GM12878 (cell line): ENCODE measurements at regions not wholly inside any gene's neighbourhood (a gene's known extent, or its start where the extent isn't known, plus 50 kb on each side); places are given as distances from the start of the nearest gene placed in this dataset.

Experiments used
- ATAC-seq: fragments of 200-7000 bp; cut with Tn5 transposase; 3 replicates; pipeline ENCODE4 v1.9.1; 2020; ENCODE audit warnings: mild to moderate bottlenecking, moderate library complexity
- BruUV-seq: library from RNA; stranded (reverse); fragments of 400-500 nt; replicated peaks from 2 replicates; lab custom pipeline; 2021; lab: Mats Ljungman, UMichigan
- CTCF ChIA-PET: fragments of 300-600 bp; sonication (Branson Sonifier 250); formaldehyde crosslinking; extraction: SDS; loops from one replicate; lab custom pipeline; 2021; ENCODE audit warnings: inconsistent platforms; lab: Yijun Ruan, JAX
- POLR2A ChIA-PET: fragments of 350-600 bp; formaldehyde crosslinking; extraction: SDS; loops from one replicate; lab custom pipeline; 2021; ENCODE audit warnings: inconsistent platforms; lab: Charles Lee
- RAD21 ChIA-PET: fragments of 300-600 bp; sonication (Branson Sonifier 250); formaldehyde crosslinking; loops from one replicate; lab custom pipeline; 2023; ENCODE audit warnings: antibody characterized with exemption; ENCODE audit not compliant: unreplicated experiment; lab: Charles Lee
- SMC1A ChIA-PET: fragments of 300-600 bp; sonication (Branson Sonifier 250); formaldehyde crosslinking; loops from one replicate; lab custom pipeline; 2023; ENCODE audit not compliant: unreplicated experiment, uncharacterized antibody; lab: Charles Lee
- DNase-seq: peaks from one replicate; pipeline ENCODE4 v3.0.0-alpha.2; 2011; ENCODE audit warnings: low read depth, low spot score
- FAIRE-seq: peaks from 3 replicates; lab custom pipeline; 2011; peaks lifted over from hg19 to GRCh38; lab: Jason Lieb, UNC
- H2AFZ ChIP-seq: 2 replicates; pipeline ENCODE4 v1.6.0; 2011; ENCODE audit warnings: low read depth, low read length, control low read depth; ENCODE audit not compliant: control insufficient read depth
- H3K27ac ChIP-seq: 2 replicates; pipeline ENCODE4 v1.5.1; 2011; ENCODE audit warnings: control low read depth; ENCODE audit not compliant: control insufficient read depth, insufficient read depth
- H3K27me3 ChIP-seq, 2 experiments: replicated peaks in 1 of 2; 2 replicates each; pipeline versions ENCODE4 v1.6.0 to v1.6.1; 2011; ENCODE audit warnings: low read length in 1 of 2; ENCODE audit not compliant: control insufficient read depth in 2 of 2, insufficient read depth in 2 of 2
- H3K36me3 ChIP-seq, 2 experiments: 2 replicates each; pipeline ENCODE4 v1.5.1; 2011; ENCODE audit warnings: low read length in 1 of 2; ENCODE audit not compliant: control insufficient read depth in 2 of 2, insufficient read depth in 2 of 2
- H3K4me1 ChIP-seq: 2 replicates; pipeline ENCODE4 v1.6.1; 2011; ENCODE audit warnings: mild to moderate bottlenecking, low read length, moderate library complexity, mixed read lengths; ENCODE audit not compliant: control insufficient read depth, insufficient read depth
- H3K4me2 ChIP-seq: 2 replicates; pipeline ENCODE4 v1.6.0; 2011; ENCODE audit warnings: control low read depth; ENCODE audit not compliant: control insufficient read depth, insufficient read depth
- H3K4me3 ChIP-seq: fragments of 200-600 bp; sonication (generic); 2 replicates; pipeline ENCODE4 v1.5.1; 2016
- H3K79me2 ChIP-seq: 2 replicates; pipeline ENCODE4 v1.6.0; 2011; ENCODE audit warnings: low read length; ENCODE audit not compliant: control insufficient read depth, insufficient read depth
- H3K9ac ChIP-seq: 2 replicates; pipeline ENCODE4 v1.8.0; 2011; ENCODE audit warnings: low read length, control low read depth, mixed read lengths; ENCODE audit not compliant: control insufficient read depth, insufficient read depth
- H3K9me3 ChIP-seq: replicated peaks from 3 replicates; pipeline ENCODE4 v1.5.1; 2011; ENCODE audit warnings: mild to moderate bottlenecking, low read length; ENCODE audit not compliant: control insufficient read depth, insufficient read depth
- H4K20me1 ChIP-seq: 2 replicates; pipeline ENCODE4 v1.6.0; 2011; ENCODE audit not compliant: control insufficient read depth, insufficient read depth
- BMI1 ChIP-seq: fragments of 450-650 bp; IDR thresholded peaks from 2 replicates; pipeline ENCODE4 v1.6.1; 2016; ENCODE audit warnings: mild to moderate bottlenecking, moderate library complexity, borderline replicate concordance
- BRCA1 ChIP-seq: IDR thresholded peaks from 2 replicates; pipeline ENCODE4 v1.6.1; 2011; ENCODE audit warnings: low read depth, low read length, improper control_type of control experiment
- CBFB ChIP-seq: IDR thresholded peaks from 2 replicates; pipeline ENCODE4 v1.6.1; 2016; ENCODE audit warnings: antibody characterized with exemption, low read depth
- FOS ChIP-seq: IDR thresholded peaks from 3 replicates; pipeline ENCODE4 v1.6.1; 2011; ENCODE audit warnings: borderline replicate concordance; ENCODE audit not compliant: insufficient read length; ENCODE audit errors: extremely low read depth
- FOXK2 ChIP-seq: fragments of 450-650 bp; IDR thresholded peaks from 2 replicates; pipeline ENCODE4 v1.6.1; 2017; ENCODE audit warnings: mild to moderate bottlenecking, moderate library complexity
- IKZF1 ChIP-seq: fragments of 450-650 bp; conservative IDR thresholded peaks from 2 replicates; pipeline ENCODE4 v1.6.1; 2017; ENCODE audit warnings: antibody characterized with exemption, mild to moderate bottlenecking
- PKNOX1 ChIP-seq: fragments of 450-650 bp; IDR thresholded peaks from 2 replicates; pipeline ENCODE4 v1.6.1; 2016; ENCODE audit warnings: mild to moderate bottlenecking
- PRDM15 ChIP-seq: fragments of 450-650 bp; formaldehyde crosslinking; IDR thresholded peaks from 2 replicates; pipeline ENCODE4 v1.4.0; 2020; ENCODE audit warnings: mild to moderate bottlenecking, moderate library complexity
- RELA ChIP-seq: fragments of 450-650 bp; IDR thresholded peaks from 2 replicates; pipeline ENCODE4 v1.8.0; 2014; ENCODE audit warnings: borderline replicate concordance; ENCODE audit not compliant: partially characterized antibody
- RFX5 ChIP-seq: IDR thresholded peaks from 2 replicates; pipeline ENCODE4 v1.6.1; 2011; ENCODE audit warnings: low read depth, low read length, improper control_type of control experiment
- STAT3 ChIP-seq: IDR thresholded peaks from 2 replicates; pipeline ENCODE4 v1.6.1; 2011; ENCODE audit warnings: low read depth, low read length, improper control_type of control experiment
- ZNF24 ChIP-seq: fragments of 450-650 bp; IDR thresholded peaks from 2 replicates; pipeline ENCODE4 v1.6.1; 2017; ENCODE audit warnings: antibody characterized with exemption, mild to moderate bottlenecking
- ZSCAN29 ChIP-seq: fragments of 450-650 bp; IDR thresholded peaks from 2 replicates; pipeline ENCODE4 v1.6.1; 2017; ENCODE audit warnings: mild to moderate bottlenecking, moderate library complexity
- WGBS: methylation state at CpG from one replicate; pipeline ENCODE4 v1.1.6; 2016; ENCODE audit warnings: low lambda C conversion rate; ENCODE audit not compliant: insufficient replicate concordance, insufficient coverage; ENCODE audit errors: missing lambda C conversion rate; 5-methylcytosine and 5-hydroxymethylcytosine counted together
- in situ Hi-C: fragments of 300-500 bp; cut with MboI; formaldehyde crosslinking; loops from 9 replicates; pipeline ENCODE4 v1.14.3; 2018; ENCODE audit warnings: mixed read lengths
- intact Hi-C: fragments of 100-400 bp; cut with micrococcal nuclease; formaldehyde crosslinking; loops from one replicate; pipeline ENCODE4 v1.14.2; 2022; ENCODE audit not compliant: unreplicated experiment

GRCh38 chr14:104428333-104428851 is 151.2 kb upstream of the C14orf180 start:
- SMC1A ChIA-PET: no interaction called here
- in situ Hi-C loops (no loop called here), intact Hi-C loops (no loop called here)
- Histone ChIP-seq H3K27ac (no peak overlapping the region), H3K4me3 (no peak overlapping the region), H2AFZ (no peak overlapping the region), H3K27me3 (no peaks in the 10 kb centered on the region), H4K20me1 (no peaks in the 10 kb centered on the region), H3K79me2 (no peaks in the 10 kb centered on the region), H3K9me3 (no peaks in the 10 kb centered on the region), H3K4me1 (no peaks in the 10 kb centered on the region), H3K4me2 (no peak overlapping the region), H3K9ac (no peak overlapping the region), H3K36me3 (no peaks in the 10 kb centered on the region)
- WGBS: 30% methylated on average over 14 of the region's 14 CpGs
- CTCF ChIA-PET: interaction anchor here (1.3 kb wide), 1 partner anchor 20 kb away, joined by 4 read pairs; no protein-coding TSS in a partner anchor
- RAD21 ChIA-PET: no interaction called here
- no peak for FAIRE-seq
- POLR2A ChIA-PET: no interaction called here
- BruUV-seq: no TSS peak
- ATAC-seq: no peak
- DNase-seq: no peak
- TF ChIP-seq FOS (no peak), STAT3 (no peak), CBFB (no peak), IKZF1 (no peak), PRDM15 (CRISPR knock-in tag) (no peak), RFX5 (no peak), PKNOX1 (no peak), ZSCAN29 (no peak), RELA (no peak), FOXK2 (no peak), BMI1 (no peak), ZNF24 (no peak), BRCA1 (no peak)
